ENCODE measurements at regions not wholly inside any gene's neighbourhood (a gene's known extent, or its start where the extent isn't known, plus 50 kb on each side); places are given as distances from the start of the nearest gene placed in this dataset.
"Not testable (repeated sequence)": the region's sequence is repeated elsewhere in the genome, so short reads cannot be mapped to it uniquely, and the experiment has no call there.

GRCh38 chr10:109809954-109810353, 113.4 kb downstream of the XPNPEP1 start:
- in situ Hi-C loops (cut with HindIII; ENCODE audit: low pct_unique_long_range_greater_than_20kb, low sequenced_read_pairs); DNase-seq (ENCODE audit: low read depth): not testable (repeated sequence)

- in situ Hi-C loops (cut with HindIII; ENCODE audit: low pct_unique_long_range_greater_than_20kb, low sequenced_read_pairs); DNase-seq (ENCODE audit: low read depth): not testable (repeated sequence)
Measured at GRCh38 chr10:109801191-109801590, 122.1 kb downstream of the XPNPEP1 start.

- in situ Hi-C loops (cut with HindIII; ENCODE audit: low pct_unique_long_range_greater_than_20kb, low sequenced_read_pairs): no loop called here
- no peak for DNase-seq (ENCODE audit: low read depth)
Measured at GRCh38 chr10:109790647-109791046, 132.7 kb downstream of the XPNPEP1 start.

GRCh38 chr10:109784236-109784635, 139.1 kb downstream of the XPNPEP1 start:
- in situ Hi-C loops (cut with HindIII; ENCODE audit: low pct_unique_long_range_greater_than_20kb, low sequenced_read_pairs): no loop called here
- DNase-seq (ENCODE audit: low read depth): no peak

- no peak for DNase-seq (ENCODE audit: low read depth)
- in situ Hi-C loops (cut with HindIII; ENCODE audit: low pct_unique_long_range_greater_than_20kb, low sequenced_read_pairs): no loop called here
Measured at GRCh38 chr10:109783286-109783685, 140.0 kb downstream of the XPNPEP1 start.

GRCh38 chr10:109780997-109781396, 142.3 kb downstream of the XPNPEP1 start:
- no peak for DNase-seq (ENCODE audit: low read depth)
- in situ Hi-C loops (cut with HindIII; ENCODE audit: low pct_unique_long_range_greater_than_20kb, low sequenced_read_pairs): no loop called here

GRCh38 chr10:109778993-109779392, 144.3 kb downstream of the XPNPEP1 start:
- DNase-seq (ENCODE audit: low read depth): no peak
- in situ Hi-C loops (cut with HindIII; ENCODE audit: low pct_unique_long_range_greater_than_20kb, low sequenced_read_pairs): no loop called here

- in situ Hi-C loops (cut with HindIII; ENCODE audit: low pct_unique_long_range_greater_than_20kb, low sequenced_read_pairs): no loop called here
Measured at GRCh38 chr10:109774121-109774440, 149.2 kb downstream of the XPNPEP1 start.

GRCh38 chr10:109773288-109774120, 149.8 kb downstream of the XPNPEP1 start:
- DNase-seq (ENCODE audit: low read depth): peak; percentile 20
- in situ Hi-C loops (cut with HindIII; ENCODE audit: low pct_unique_long_range_greater_than_20kb, low sequenced_read_pairs): no loop called here

More at GRCh38 chr10:109774121-109774440, 149.2 kb downstream of the XPNPEP1 start:
- no peak for DNase-seq (ENCODE audit: low read depth)

- no peak for DNase-seq (ENCODE audit: low read depth)
- in situ Hi-C loops (cut with HindIII; ENCODE audit: low pct_unique_long_range_greater_than_20kb, low sequenced_read_pairs): no loop called here
Measured at GRCh38 chr10:109770663-109771062, 152.6 kb downstream of the XPNPEP1 start.

GRCh38 chr10:109769966-109770365, 153.3 kb downstream of the XPNPEP1 start:
- no peak for DNase-seq (ENCODE audit: low read depth)
- in situ Hi-C loops (cut with HindIII; ENCODE audit: low pct_unique_long_range_greater_than_20kb, low sequenced_read_pairs): no loop called here

- no peak for DNase-seq (ENCODE audit: low read depth)
- in situ Hi-C loops (cut with HindIII; ENCODE audit: low pct_unique_long_range_greater_than_20kb, low sequenced_read_pairs): no loop called here
Measured at GRCh38 chr10:109765838-109766237, 157.5 kb downstream of the XPNPEP1 start.

- no peak for DNase-seq (ENCODE audit: low read depth)
- in situ Hi-C loops (cut with HindIII; ENCODE audit: low pct_unique_long_range_greater_than_20kb, low sequenced_read_pairs): no loop called here
Measured at GRCh38 chr10:109762555-109762954, 160.8 kb downstream of the XPNPEP1 start.

GRCh38 chr10:109757670-109758069, 165.6 kb downstream of the XPNPEP1 start:
- DNase-seq (ENCODE audit: low read depth); in situ Hi-C loops (cut with HindIII; ENCODE audit: low pct_unique_long_range_greater_than_20kb, low sequenced_read_pairs): not testable (repeated sequence)

GRCh38 chr10:109746861-109747260, 176.4 kb downstream of the XPNPEP1 start:
- no peak for DNase-seq (ENCODE audit: low read depth)
- in situ Hi-C loops (cut with HindIII; ENCODE audit: low pct_unique_long_range_greater_than_20kb, low sequenced_read_pairs): no loop called here

- in situ Hi-C loops (cut with HindIII; ENCODE audit: low pct_unique_long_range_greater_than_20kb, low sequenced_read_pairs): no loop called here
- no peak for DNase-seq (ENCODE audit: low read depth)
Measured at GRCh38 chr10:109744020-109744419, 179.3 kb downstream of the XPNPEP1 start.

GRCh38 chr10:109743574-109743973, 179.7 kb downstream of the XPNPEP1 start:
- in situ Hi-C loops (cut with HindIII; ENCODE audit: low pct_unique_long_range_greater_than_20kb, low sequenced_read_pairs): no loop called here
- DNase-seq (ENCODE audit: low read depth): no peak

GRCh38 chr10:109743146-109743545, 180.2 kb downstream of the XPNPEP1 start:
- in situ Hi-C loops (cut with HindIII; ENCODE audit: low pct_unique_long_range_greater_than_20kb, low sequenced_read_pairs): no loop called here
- no peak for DNase-seq (ENCODE audit: low read depth)

GRCh38 chr10:109741712-109742111, 181.6 kb downstream of the XPNPEP1 start:
- in situ Hi-C loops (cut with HindIII; ENCODE audit: low pct_unique_long_range_greater_than_20kb, low sequenced_read_pairs): no loop called here
- DNase-seq (ENCODE audit: low read depth): no peak

GRCh38 chr10:109740436-109740835, 182.9 kb downstream of the XPNPEP1 start:
- no peak for DNase-seq (ENCODE audit: low read depth)
- in situ Hi-C loops (cut with HindIII; ENCODE audit: low pct_unique_long_range_greater_than_20kb, low sequenced_read_pairs): no loop called here
